Stimulated activated CD8-positive, alpha-beta memory T cell treated with anti-CD3 and anti-CD28 coated beads, Interleukin-4, amount 100 ng/mL, for 24 hours (primary cell): ENCODE measurements at regions not wholly inside any gene's neighbourhood (a gene's known extent, or its start where the extent isn't known, plus 50 kb on each side); places are given as distances from the start of the nearest gene placed in this dataset.

Experiments
- DNase-seq: peaks from one replicate; pipeline ENCODE4 v3.0.0-alpha.2; 2020; ENCODE audit warnings: low read depth

- DNase-seq, result no peak
These were observed 498.3 kb upstream of the EEF2KMT start for GRCh38 chr16:5595849-5596248.

GRCh38 chr16:5590416-5590815 lies 492.8 kb upstream of the EEF2KMT start:
- no peak for DNase-seq

GRCh38 chr16:5589812-5590373 lies 492.3 kb upstream of the EEF2KMT start:
- DNase-seq, result no peak

- DNase-seq, result no peak
These were observed 486.5 kb upstream of the EEF2KMT start for GRCh38 chr16:5584109-5584508.

- DNase-seq, result no peak
These were observed 484.9 kb upstream of the EEF2KMT start for GRCh38 chr16:5582529-5582928.

- no peak for DNase-seq
These were observed 484.3 kb upstream of the EEF2KMT start for GRCh38 chr16:5581908-5582307.

- DNase-seq, result no peak
These were observed 483.8 kb upstream of the EEF2KMT start for GRCh38 chr16:5581428-5581827.

GRCh38 chr16:5580772-5581171 lies 483.2 kb upstream of the EEF2KMT start:
- no peak for DNase-seq

GRCh38 chr16:5580296-5580695 lies 482.7 kb upstream of the EEF2KMT start:
- DNase-seq, result no peak

GRCh38 chr16:5578980-5579379 lies 481.4 kb upstream of the EEF2KMT start:
- no peak for DNase-seq

- no peak for DNase-seq
These were observed 479.9 kb upstream of the EEF2KMT start for GRCh38 chr16:5577463-5577862.

GRCh38 chr16:5575646-5576245 lies 478.2 kb upstream of the EEF2KMT start:
- DNase-seq, result no peak

GRCh38 chr16:5575121-5575520 lies 477.5 kb upstream of the EEF2KMT start:
- DNase-seq, result no peak

- DNase-seq, result no peak
These were observed 474.5 kb upstream of the EEF2KMT start for GRCh38 chr16:5572056-5572455.

- DNase-seq, result no peak
These were observed 473.9 kb upstream of the EEF2KMT start for GRCh38 chr16:5571446-5571845.

GRCh38 chr16:5561800-5562199 lies 464.2 kb upstream of the EEF2KMT start:
- DNase-seq, result no peak

GRCh38 chr16:5560084-5560483 lies 462.5 kb upstream of the EEF2KMT start:
- no peak for DNase-seq

GRCh38 chr16:5557966-5558365 lies 460.4 kb upstream of the EEF2KMT start:
- DNase-seq, result no peak

GRCh38 chr16:5557448-5557847 lies 459.9 kb upstream of the EEF2KMT start:
- DNase-seq, result no peak

GRCh38 chr16:5556158-5556810 lies 458.7 kb upstream of the EEF2KMT start:
- DNase-seq, result no peak

- DNase-seq, result no peak
These were observed 454.3 kb upstream of the EEF2KMT start for GRCh38 chr16:5551909-5552308.

- DNase-seq, result no peak
These were observed 452.2 kb upstream of the EEF2KMT start for GRCh38 chr16:5549802-5550201.

GRCh38 chr16:5541356-5541755 lies 443.8 kb upstream of the EEF2KMT start:
- no peak for DNase-seq

- DNase-seq, result no peak
These were observed 439.8 kb upstream of the EEF2KMT start for GRCh38 chr16:5537347-5537746.
